Fibroblast of pulmonary artery (primary cell): ENCODE measurements at regions not wholly inside any gene's neighbourhood (a gene's known extent, or its start where the extent isn't known, plus 50 kb on each side); places are given as distances from the start of the nearest gene placed in this dataset.

ENCODE experiments used
- DNase-seq: peaks from one replicate; pipeline ENCODE4 v3.0.0-alpha.2; 2010; ENCODE audit warnings: low read depth
- H3K4me3 ChIP-seq: replicated peaks from 2 replicates; pipeline ENCODE4 v1.5.1; 2011; ENCODE audit warnings: low read depth, mild to moderate bottlenecking, control low read depth, low read length, moderate library complexity
- CTCF ChIP-seq: IDR thresholded peaks from 2 replicates; pipeline ENCODE4 v1.5.1; 2011; ENCODE audit warnings: mild to moderate bottlenecking, control low read depth, low read length, inconsistent platforms; ENCODE audit errors: missing control alignments

GRCh38 chr6:14344486-14344885 is 226.9 kb downstream of the CD83 start:
- TF ChIP-seq CTCF, result no peak
- no peak for DNase-seq
- no peak overlapping the region for H3K4me3 ChIP-seq

- TF ChIP-seq CTCF, result no peak
- H3K4me3 ChIP-seq, result no peak overlapping the region
- DNase-seq, result no peak
Observed at GRCh38 chr6:14348389-14348788, 230.8 kb downstream of the CD83 start.

- TF ChIP-seq CTCF, result no peak
- no peak overlapping the region for H3K4me3 ChIP-seq
- DNase-seq, result no peak
Observed at GRCh38 chr6:14349507-14349906, 231.9 kb downstream of the CD83 start.

- DNase-seq, result no peak
- no peak for TF ChIP-seq CTCF
- no peak overlapping the region for H3K4me3 ChIP-seq
Observed at GRCh38 chr6:14350210-14350609, 232.6 kb downstream of the CD83 start.

GRCh38 chr6:14353281-14353680 is 235.7 kb downstream of the CD83 start:
- TF ChIP-seq CTCF, result no peak
- H3K4me3 ChIP-seq, result no peak overlapping the region
- DNase-seq, result no peak

- DNase-seq, result no peak
- no peak for TF ChIP-seq CTCF
- no peak overlapping the region for H3K4me3 ChIP-seq
Observed at GRCh38 chr6:14353798-14354197, 236.2 kb downstream of the CD83 start.

- TF ChIP-seq CTCF, result no peak
- DNase-seq, result peak; percentile 84
- no peak overlapping the region for H3K4me3 ChIP-seq
Observed at GRCh38 chr6:14354919-14355572, 237.5 kb downstream of the CD83 start.
